GM23338 (cell line): ENCODE measurements at regions not wholly inside any gene's neighbourhood (a gene's known extent, or its start where the extent isn't known, plus 50 kb on each side); places are given as distances from the start of the nearest gene placed in this dataset.

Experiments
- CREB1 ChIP-seq: fragments of 250-450 bp; sonication (Bioruptor Pico); IDR thresholded peaks from 2 replicates; pipeline ENCODE4 v1.5.0; 2020; ENCODE audit warnings: low read depth, mild to moderate bottlenecking, moderate library complexity
- CTCF ChIP-seq, 2 experiments: fragments of 200-600 bp in 1 of 2; sonication (generic) in 1 of 2; conservative IDR thresholded peaks; 2 replicates each; pipeline versions ENCODE4 v1.5.1 to v1.6.1; 2016 to 2017; ENCODE audit warnings: antibody characterized with exemption in 2 of 2, low read depth in 2 of 2, mild to moderate bottlenecking in 2 of 2, moderate library complexity in 1 of 2
- EZH2 ChIP-seq: fragments of 200-600 bp; sonication (generic); IDR thresholded peaks from one replicate; pipeline ENCODE4 v1.8.0; 2017; ENCODE audit warnings: antibody characterized with exemption, mild to moderate bottlenecking, low read depth; ENCODE audit not compliant: unreplicated experiment
- EZH2phosphoT487 ChIP-seq: fragments of 200-600 bp; sonication (generic); IDR thresholded peaks from one replicate; pipeline ENCODE4 v1.8.1; 2018; ENCODE audit warnings: antibody characterized with exemption; ENCODE audit not compliant: unreplicated experiment
- POLR2AphosphoS5 ChIP-seq: IDR thresholded peaks from 2 replicates; pipeline ENCODE4 v1.6.1; 2016; ENCODE audit warnings: antibody characterized with exemption, low read depth

- TF ChIP-seq POLR2AphosphoS5 (no peak), CTCF (conservative IDR thresholded peaks at IDR 0.05; ENCODE audit: low read depth in 2 of 2) (peak; percentile 30 to 68; a peak in 3 of 4 replicates), EZH2 (no peak), CREB1 (CRISPR knock-in tag) (no peak), EZH2phosphoT487 (no peak)
These were observed 375.3 kb upstream of the CDH5 start for GRCh38 chr16:65991149-65991701.
